ENCODE measurements at regions not wholly inside any gene's neighbourhood (a gene's known extent, or its start where the extent isn't known, plus 50 kb on each side); places are given as distances from the start of the nearest gene placed in this dataset.

DNA sequence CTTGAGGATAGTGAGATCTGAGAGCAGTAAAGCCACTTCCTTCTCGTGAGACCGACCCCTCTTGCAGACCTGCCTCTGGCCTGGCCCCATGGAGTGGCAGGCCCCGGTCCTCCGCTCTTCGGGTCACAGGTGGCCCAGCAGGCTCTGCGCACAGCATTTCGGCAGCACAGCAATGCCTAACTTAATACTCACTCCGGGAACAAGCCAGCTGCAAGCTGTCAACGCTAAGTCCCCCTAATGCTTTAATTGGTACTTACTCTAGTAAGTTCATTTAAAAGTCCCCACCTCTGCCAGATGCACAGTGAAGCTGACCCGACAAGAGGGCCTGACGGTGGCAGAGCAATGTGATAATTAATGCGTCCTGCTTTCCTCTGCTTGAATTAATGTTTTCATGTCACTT is 349.3 kb upstream of the B3GAT1 start:
- ATAC-seq (ENCODE audit: low read depth) (no peak), DNase-seq (no peak)
- Mint-ChIP-seq H3K9me3 (no peaks in the 10 kb centered on the region), H3K27ac (no peak overlapping the region), H3K27me3 (peaks cover 6% of the 10 kb centered on the region), H3K36me3 (ENCODE audit: low read depth) (no peaks in the 10 kb centered on the region), H3K4me3 (no peak overlapping the region), H3K4me1 (no peaks in the 10 kb centered on the region)
- CTCF ChIA-PET = no interaction called here
- intact Hi-C loops (cut with micrococcal nuclease) = no loop called here
- POLR2A ChIA-PET = no interaction called here
- TF ChIP-seq CTCF (IDR thresholded peaks at IDR 0.05) = no peak

- Mint-ChIP-seq H3K27ac (no peak overlapping the region), H3K9me3 (no peaks in the 10 kb centered on the region), H3K27me3 (peaks cover 6% of the 10 kb centered on the region), H3K36me3 (ENCODE audit: low read depth) (no peaks in the 10 kb centered on the region), H3K4me3 (no peak overlapping the region), H3K4me1 (no peaks in the 10 kb centered on the region)
- no peak for TF ChIP-seq CTCF (IDR thresholded peaks at IDR 0.05)
- DNase-seq (no peak), ATAC-seq (ENCODE audit: low read depth) (no peak)
- intact Hi-C loops (cut with micrococcal nuclease) = no loop called here
- ChIA-PET POLR2A (no interaction called here), CTCF (no interaction called here)
Measured at GRCh38 chr11:134760957-134761356, 348.9 kb upstream of the B3GAT1 start.

- no peaks in the 10 kb centered on the region for H3K9me3 Mint-ChIP-seq
- H3K4me3 Mint-ChIP-seq = no peak overlapping the region
- H3K4me1 Mint-ChIP-seq = no peaks in the 10 kb centered on the region
- TF ChIP-seq CTCF (IDR thresholded peaks at IDR 0.05) = no peak
- H3K27me3 Mint-ChIP-seq = peaks cover 6% of the 10 kb centered on the region
- ChIA-PET POLR2A (no interaction called here), CTCF (no interaction called here)
- DNase-seq (no peak), ATAC-seq (ENCODE audit: low read depth) (no peak)
- no peak overlapping the region for H3K27ac Mint-ChIP-seq
- H3K36me3 Mint-ChIP-seq (ENCODE audit: low read depth) = no peaks in the 10 kb centered on the region
- intact Hi-C loops (cut with micrococcal nuclease) = no loop called here
Measured at GRCh38 chr11:134760299-134760698, 348.3 kb upstream of the B3GAT1 start.

DNA sequence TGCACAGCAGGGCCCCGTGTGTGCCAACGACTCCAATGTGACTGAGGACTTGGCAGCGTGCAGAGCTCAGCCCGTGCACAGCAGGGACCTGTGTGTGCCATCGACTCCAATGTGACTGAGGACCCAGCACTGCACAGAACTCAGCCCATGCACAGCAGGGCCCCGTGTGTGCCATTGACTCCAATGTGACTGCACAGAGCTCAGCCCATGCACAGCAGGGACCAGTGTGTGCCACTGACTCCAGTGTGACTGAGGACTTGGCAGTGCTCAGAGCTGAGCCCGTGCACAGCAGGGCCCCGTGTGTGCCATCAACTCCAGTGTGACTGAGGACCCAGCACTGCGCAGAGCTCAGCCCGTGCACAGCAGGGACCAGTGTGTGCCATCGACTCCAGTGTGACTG is 347.8 kb upstream of the B3GAT1 start:
- intact Hi-C loops (cut with micrococcal nuclease) = no loop called here
- TF ChIP-seq CTCF (IDR thresholded peaks at IDR 0.05) = no peak
- Mint-ChIP-seq H3K27me3 (peaks cover 8% of the 10 kb centered on the region), H3K36me3 (ENCODE audit: low read depth) (no peaks in the 10 kb centered on the region), H3K4me3 (no peak overlapping the region), H3K9me3 (no peaks in the 10 kb centered on the region), H3K4me1 (no peaks in the 10 kb centered on the region), H3K27ac (no peak overlapping the region)
- ATAC-seq (ENCODE audit: low read depth) = no peak
- ChIA-PET CTCF (no interaction called here), POLR2A (no interaction called here)
- DNase-seq = no peak

DNA sequence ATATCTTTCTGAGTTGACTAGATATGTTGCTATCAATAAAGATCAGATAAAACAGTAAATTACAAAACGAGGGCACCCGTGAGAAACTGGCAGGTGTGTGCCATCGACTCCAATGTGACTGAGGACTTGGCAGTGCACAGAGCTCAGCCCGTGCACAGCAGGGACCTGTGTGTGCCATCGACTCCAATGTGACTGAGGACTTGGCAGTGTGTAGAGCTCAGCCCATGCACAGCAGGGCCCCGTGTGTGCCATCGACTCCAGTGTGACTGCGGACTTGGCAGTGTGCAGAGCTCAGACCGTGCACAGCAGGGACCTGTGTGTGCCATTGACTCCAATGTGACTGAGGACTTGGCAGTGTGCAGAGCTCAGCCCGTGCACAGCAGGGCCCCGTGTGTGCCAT is 347.2 kb upstream of the B3GAT1 start:
- ChIA-PET POLR2A (no interaction called here), CTCF (no interaction called here)
- no peaks in the 10 kb centered on the region for H3K9me3 Mint-ChIP-seq
- H3K27me3 Mint-ChIP-seq = peaks cover 7% of the 10 kb centered on the region
- H3K36me3 Mint-ChIP-seq (ENCODE audit: low read depth) = no peaks in the 10 kb centered on the region
- intact Hi-C loops (cut with micrococcal nuclease) = no loop called here
- no peak for TF ChIP-seq CTCF (IDR thresholded peaks at IDR 0.05)
- ATAC-seq (ENCODE audit: low read depth) = no peak
- no peaks in the 10 kb centered on the region for H3K4me1 Mint-ChIP-seq
- H3K27ac Mint-ChIP-seq = no peak overlapping the region
- no peak for DNase-seq
- H3K4me3 Mint-ChIP-seq = no peak overlapping the region
